Panc1 (cell line): ENCODE measurements at regions not wholly inside any gene's neighbourhood (a gene's known extent, or its start where the extent isn't known, plus 50 kb on each side); places are given as distances from the start of the nearest gene placed in this dataset.

Experiments used
- ATAC-seq: fragments of 200-7000 bp; cut with Tn5 transposase; 2 replicates; pipeline ENCODE4 v1.9.1; 2020; ENCODE audit warnings: mild to moderate bottlenecking, moderate library complexity
- BruUV-seq: library from RNA; stranded (reverse); fragments of 400-500 nt; replicated peaks from 2 replicates; lab custom pipeline; 2021; lab: Mats Ljungman, UMichigan
- CTCF ChIA-PET: fragments of 300-600 bp; sonication (Branson Sonifier 250); formaldehyde crosslinking; loops from one replicate; lab custom pipeline; 2022; ENCODE audit warnings: antibody characterized with exemption; lab: Charles Lee
- POLR2A ChIA-PET: fragments of 300-600 bp; sonication (Branson Sonifier 250); formaldehyde crosslinking; loops from one replicate; lab custom pipeline; 2022; ENCODE audit warnings: antibody characterized with exemption; lab: Charles Lee
- DNase-seq: peaks from one replicate; pipeline ENCODE4 v3.0.0-alpha.2; 2010; ENCODE audit warnings: low read depth, low spot score
- H3K27ac ChIP-seq: 2 replicates; pipeline ENCODE4 v1.5.1; 2011; ENCODE audit warnings: mild to moderate bottlenecking, low read length, inconsistent platforms
- H3K27me3 ChIP-seq: fragments of 200-500 bp; sonication (Bioruptor generic); 2 replicates; pipeline ENCODE4 v1.6.0; 2014; ENCODE audit warnings: low read length, inconsistent platforms; ENCODE audit not compliant: control insufficient read depth, insufficient read depth
- H3K36me3 ChIP-seq: fragments of 200-500 bp; sonication (Bioruptor generic); 2 replicates; pipeline ENCODE4 v1.5.1; 2014; ENCODE audit warnings: inconsistent platforms, mild to moderate bottlenecking, low read length, moderate library complexity; ENCODE audit not compliant: control insufficient read depth, insufficient read depth
- H3K4me1 ChIP-seq: 2 replicates; pipeline ENCODE4 v1.5.1; 2011; ENCODE audit warnings: inconsistent platforms, mild to moderate bottlenecking, low read length, moderate library complexity; ENCODE audit not compliant: control insufficient read depth, insufficient read depth
- H3K4me3 ChIP-seq, 2 experiments: 2 replicates each; pipeline ENCODE4 v1.5.1; 2011 to 2012; ENCODE audit warnings: low read depth in 2 of 2, low read length in 2 of 2, mild to moderate bottlenecking in 2 of 2, inconsistent platforms in 1 of 2, moderate library complexity in 1 of 2
- H3K9me3 ChIP-seq: fragments of 200-500 bp; sonication (Bioruptor generic); 2 replicates; pipeline ENCODE4 v1.5.1; 2014; ENCODE audit warnings: low read depth, mild to moderate bottlenecking, inconsistent platforms, low read length, moderate library complexity; ENCODE audit not compliant: control insufficient read depth, insufficient read depth
- CTCF ChIP-seq: fragments of 450-650 bp; IDR thresholded peaks from 2 replicates; pipeline ENCODE4 v1.5.1; 2017; ENCODE audit warnings: mild to moderate bottlenecking
- POLR2AphosphoS5 ChIP-seq: IDR thresholded peaks from 2 replicates; pipeline ENCODE4 v1.6.1; 2012; ENCODE audit warnings: mild to moderate bottlenecking, low read depth, low read length, moderate library complexity
- REST ChIP-seq, 2 experiments: IDR thresholded peaks; 2 replicates each; pipeline ENCODE4 v1.6.1; 2011 to 2012; ENCODE audit warnings: low read depth in 2 of 2, control low read depth in 1 of 2, low read length in 1 of 2, mild to moderate bottlenecking in 1 of 2, moderate library complexity in 1 of 2; ENCODE audit not compliant: insufficient read depth in 1 of 2
- SIN3A ChIP-seq: IDR thresholded peaks from 2 replicates; pipeline ENCODE4 v1.6.1; 2012; ENCODE audit warnings: low read depth, mild to moderate bottlenecking, low read length, moderate library complexity, borderline replicate concordance; ENCODE audit not compliant: insufficient read depth
- TCF7L2 ChIP-seq: IDR thresholded peaks from 2 replicates; pipeline ENCODE4 v1.6.1; 2011; ENCODE audit warnings: mild to moderate bottlenecking, low read depth, low read length, inconsistent platforms
- in situ Hi-C: cut with HindIII; loops from 2 replicates; pipeline ENCODE4 v1.10.0; 2016; ENCODE audit warnings: low sequenced_read_pairs, low pct_unique_long_range_greater_than_20kb
- intact Hi-C: fragments of 100-400 bp; cut with micrococcal nuclease; formaldehyde crosslinking; loops from one replicate; pipeline ENCODE4 v1.10.0; 2022; ENCODE audit not compliant: unreplicated experiment

GRCh38 chr15:96237002-96237401, 93.5 kb upstream of the NR2F2 start:
- H3K4me3 ChIP-seq: no peak overlapping the region
- no peaks in the 10 kb centered on the region for H3K36me3 ChIP-seq
- H3K27me3 ChIP-seq: no peaks in the 10 kb centered on the region
- POLR2A ChIA-PET: no interaction called here
- DNase-seq (no peak), ATAC-seq (no peak)
- intact Hi-C loops: no loop called here
- no peak overlapping the region for H3K27ac ChIP-seq
- BruUV-seq: no TSS peak
- in situ Hi-C loops: no loop called here
- TF ChIP-seq TCF7L2 (no peak), POLR2AphosphoS5 (no peak), REST (IDR thresholded peaks at IDR 0.05; ENCODE audit: insufficient read depth in 1 of 2, low read depth in 2 of 2, low read length in 1 of 2) (no peak), CTCF (no peak), SIN3A (no peak)
- CTCF ChIA-PET: no interaction called here
- H3K4me1 ChIP-seq: peaks cover 5% of the 10 kb centered on the region; the same call in 1 of the 2 replicates
- H3K9me3 ChIP-seq: no peaks in the 10 kb centered on the region

- DNase-seq (no peak), ATAC-seq (no peak)
- no peaks in the 10 kb centered on the region for H3K36me3 ChIP-seq
- H3K9me3 ChIP-seq: no peaks in the 10 kb centered on the region
- POLR2A ChIA-PET: interaction anchor here (0.7 kb wide), 1 partner anchor 15 kb away, joined by 5 read pairs; no protein-coding TSS in a partner anchor
- no TSS peak for BruUV-seq
- TF ChIP-seq SIN3A (no peak), REST (IDR thresholded peaks at IDR 0.05; ENCODE audit: insufficient read depth in 1 of 2, low read depth in 2 of 2, low read length in 1 of 2) (no peak), TCF7L2 (no peak), CTCF (no peak), POLR2AphosphoS5 (no peak)
- in situ Hi-C loops: no loop called here
- intact Hi-C loops: no loop called here
- no peak overlapping the region for H3K27ac ChIP-seq
- no peaks in the 10 kb centered on the region for H3K4me1 ChIP-seq
- no peak overlapping the region for H3K4me3 ChIP-seq
- CTCF ChIA-PET: interaction anchor here (0.6 kb wide), 1 partner anchor 88 kb away, joined by 3 read pairs; the partner anchor contains the start of gene NR2F2
- no peaks in the 10 kb centered on the region for H3K27me3 ChIP-seq
These were observed 87.7 kb upstream of the NR2F2 start for GRCh38 chr15:96242761-96243160.
